ENCODE measurements at regions not wholly inside any gene's neighbourhood (a gene's known extent, or its start where the extent isn't known, plus 50 kb on each side); places are given as distances from the start of the nearest gene placed in this dataset.

DNA sequence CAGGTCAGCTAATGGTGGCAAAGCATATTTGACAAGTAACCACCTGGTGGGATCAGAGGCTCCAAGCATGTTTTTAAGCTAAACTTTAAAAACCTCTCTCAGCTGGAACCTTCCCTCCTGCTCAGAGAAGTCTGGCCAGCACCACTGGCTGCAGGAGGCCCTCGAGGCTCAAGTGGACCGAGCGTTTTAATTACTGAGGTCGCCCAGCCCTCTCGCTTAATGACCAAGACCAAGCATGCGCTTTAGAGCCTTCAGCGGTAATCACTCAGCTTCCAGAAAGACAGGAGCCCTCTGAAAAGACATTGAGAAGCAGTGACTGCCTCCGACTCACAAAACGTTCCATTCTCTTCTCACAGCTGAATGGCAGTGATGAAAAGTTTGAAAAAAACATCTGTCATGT lies 383.4 kb upstream of the ADARB2 start:
- TF ChIP-seq, protein P1, sequence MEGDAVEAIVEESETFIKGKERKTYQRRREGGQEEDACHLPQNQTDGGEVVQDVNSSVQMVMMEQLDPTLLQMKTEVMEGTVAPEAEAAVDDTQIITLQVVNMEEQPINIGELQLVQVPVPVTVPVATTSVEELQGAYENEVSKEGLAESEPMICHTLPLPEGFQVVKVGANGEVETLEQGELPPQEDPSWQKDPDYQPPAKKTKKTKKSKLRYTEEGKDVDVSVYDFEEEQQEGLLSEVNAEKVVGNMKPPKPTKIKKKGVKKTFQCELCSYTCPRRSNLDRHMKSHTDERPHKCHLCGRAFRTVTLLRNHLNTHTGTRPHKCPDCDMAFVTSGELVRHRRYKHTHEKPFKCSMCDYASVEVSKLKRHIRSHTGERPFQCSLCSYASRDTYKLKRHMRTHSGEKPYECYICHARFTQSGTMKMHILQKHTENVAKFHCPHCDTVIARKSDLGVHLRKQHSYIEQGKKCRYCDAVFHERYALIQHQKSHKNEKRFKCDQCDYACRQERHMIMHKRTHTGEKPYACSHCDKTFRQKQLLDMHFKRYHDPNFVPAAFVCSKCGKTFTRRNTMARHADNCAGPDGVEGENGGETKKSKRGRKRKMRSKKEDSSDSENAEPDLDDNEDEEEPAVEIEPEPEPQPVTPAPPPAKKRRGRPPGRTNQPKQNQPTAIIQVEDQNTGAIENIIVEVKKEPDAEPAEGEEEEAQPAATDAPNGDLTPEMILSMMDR (IDR thresholded peaks at IDR 0.05) = no peak
- ATAC-seq = no peak
- H3K27me3 ChIP-seq (ENCODE audit: insufficient read depth in 3 of 3, low read length in 2 of 3) = peaks cover 0 to 2% (median 0%) of the 10 kb centered on the region in 3 donors
- H3K36me3 ChIP-seq (ENCODE audit: insufficient read depth in 1 of 2, low read depth in 1 of 2) = no peaks in the 10 kb centered on the region
- no peak overlapping the region for H3K27ac ChIP-seq
- 21 to 30% (median 25%) methylated on average over 9 of the region's 9 CpGs for WGBS, 3 donors
- no peak overlapping the region for H3K4me3 ChIP-seq
- H3K9me3 ChIP-seq = no peaks in the 10 kb centered on the region
- intact Hi-C loops (cut with DNase I) = no loop called here
- no peaks in the 10 kb centered on the region for H3K4me1 ChIP-seq
- DNase-seq = no peak

- no peaks in the 10 kb centered on the region for H3K4me1 ChIP-seq
- no peaks in the 10 kb centered on the region for H3K36me3 ChIP-seq (ENCODE audit: insufficient read depth in 1 of 2, low read depth in 1 of 2)
- TF ChIP-seq, protein P1 (IDR thresholded peaks at IDR 0.05) = no peak
- ATAC-seq = no peak
- no peak overlapping the region for H3K27ac ChIP-seq
- WGBS, 3 donors = 86 to 90% (median 88%) methylated on average over 6 of the region's 6 CpGs
- intact Hi-C loops (cut with DNase I) = no loop called here
- no peak for DNase-seq
- no peaks in the 10 kb centered on the region for H3K9me3 ChIP-seq
- peaks cover 0 to 2% (median 0%) of the 10 kb centered on the region in 3 donors for H3K27me3 ChIP-seq (ENCODE audit: insufficient read depth in 3 of 3, low read length in 2 of 3)
- no peak overlapping the region for H3K4me3 ChIP-seq
Measured at GRCh38 chr10:2119316-2119715, 382.0 kb upstream of the ADARB2 start.

DNA sequence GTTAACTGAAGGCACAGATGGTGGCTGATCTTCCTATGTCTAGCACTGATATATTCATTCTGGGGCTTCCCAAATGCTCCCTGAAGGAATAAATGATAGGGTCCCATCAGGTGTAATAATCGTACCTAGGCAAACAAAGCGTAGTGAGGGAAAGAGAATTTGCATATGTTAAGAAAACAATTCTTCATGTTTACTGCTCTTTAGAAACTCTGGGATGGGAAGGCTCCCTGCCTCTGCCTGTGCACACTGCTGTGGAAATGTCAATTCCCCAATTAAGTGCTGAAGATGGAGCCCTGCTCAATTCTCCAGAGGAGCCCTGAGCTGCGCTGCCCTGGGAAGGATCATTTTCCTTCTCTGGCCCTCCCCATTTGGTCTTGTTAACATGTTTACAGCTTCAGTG lies 380.9 kb upstream of the ADARB2 start:
- intact Hi-C loops (cut with DNase I) = no loop called here
- TF ChIP-seq, protein P1 (IDR thresholded peaks at IDR 0.05) = no peak
- WGBS, 3 donors = 76 to 85% (median 82%) methylated on average over 3 of the region's 3 CpGs
- Histone ChIP-seq H3K4me3 (no peak overlapping the region), H3K36me3 (ENCODE audit: insufficient read depth in 1 of 2, low read depth in 1 of 2) (no peaks in the 10 kb centered on the region), H3K27ac (no peak overlapping the region), H3K9me3 (no peaks in the 10 kb centered on the region), H3K4me1 (no peaks in the 10 kb centered on the region), H3K27me3 (ENCODE audit: insufficient read depth in 3 of 3, low read length in 2 of 3) (peaks cover 0 to 2% (median 0%) of the 10 kb centered on the region in 3 donors)
- DNase-seq = no peak
- ATAC-seq = no peak

- Histone ChIP-seq H3K27ac (no peak overlapping the region), H3K27me3 (ENCODE audit: insufficient read depth in 3 of 3, low read length in 2 of 3) (peaks cover 0 to 2% (median 0%) of the 10 kb centered on the region in 3 donors), H3K36me3 (ENCODE audit: insufficient read depth in 1 of 2, low read depth in 1 of 2) (no peaks in the 10 kb centered on the region), H3K9me3 (no peaks in the 10 kb centered on the region), H3K4me3 (no peak overlapping the region), H3K4me1 (no peaks in the 10 kb centered on the region)
- TF ChIP-seq, protein P1 (IDR thresholded peaks at IDR 0.05) = no peak
- no peak for ATAC-seq
- WGBS, 3 donors = 87 to 98% (median 94%) methylated on average over 1 of the region's 1 CpG
- intact Hi-C loops (cut with DNase I) = no loop called here
- no peak for DNase-seq
Measured at GRCh38 chr10:2117641-2118040, 380.3 kb upstream of the ADARB2 start.

GRCh38 chr10:2111965-2112364 lies 374.6 kb upstream of the ADARB2 start:
- WGBS, 3 donors = 72 to 75% (median 75%) methylated on average over 8 of the region's 8 CpGs
- ATAC-seq (no peak), DNase-seq (no peak)

More at GRCh38 chr10:2111965-2112364, 374.6 kb upstream of the ADARB2 start:
- no peak overlapping the region for H3K4me3 ChIP-seq
- H3K27ac ChIP-seq = no peak overlapping the region
- H3K36me3 ChIP-seq (ENCODE audit: insufficient read depth in 1 of 2, low read depth in 1 of 2) = no peaks in the 10 kb centered on the region
- H3K27me3 ChIP-seq (ENCODE audit: insufficient read depth in 3 of 3, low read length in 2 of 3) = peaks cover 0 to 2% (median 0%) of the 10 kb centered on the region in 3 donors
- H3K4me1 ChIP-seq = no peaks in the 10 kb centered on the region
- H3K9me3 ChIP-seq = no peaks in the 10 kb centered on the region
- intact Hi-C loops (cut with DNase I) = no loop called here
- TF ChIP-seq, protein P1 (IDR thresholded peaks at IDR 0.05) = no peak
